ENCODE measurements at regions not wholly inside any gene's neighbourhood (a gene's known extent, or its start where the extent isn't known, plus 50 kb on each side); places are given as distances from the start of the nearest gene placed in this dataset.

- TF ChIP-seq CTCF (conservative IDR thresholded peaks at IDR 0.05 in 1 of 2, IDR thresholded peaks at IDR 0.05 in 1 of 2; ENCODE audit: extremely low read depth in 1 of 2, insufficient read depth in 1 of 2, low read depth in 1 of 2, low read length in 2 of 2): no peak
- TF ChIP-seq EZH2 (IDR thresholded peaks at IDR 0.05; ENCODE audit: borderline replicate concordance, low read length): no peak
Observed at GRCh38 chr3:44069276-44069675, 172.4 kb upstream of the TOPAZ1 start.

Data from mammary epithelial cell (primary cell).